ENCODE measurements at regions not wholly inside any gene's neighbourhood (a gene's known extent, or its start where the extent isn't known, plus 50 kb on each side); places are given as distances from the start of the nearest gene placed in this dataset.

DNA sequence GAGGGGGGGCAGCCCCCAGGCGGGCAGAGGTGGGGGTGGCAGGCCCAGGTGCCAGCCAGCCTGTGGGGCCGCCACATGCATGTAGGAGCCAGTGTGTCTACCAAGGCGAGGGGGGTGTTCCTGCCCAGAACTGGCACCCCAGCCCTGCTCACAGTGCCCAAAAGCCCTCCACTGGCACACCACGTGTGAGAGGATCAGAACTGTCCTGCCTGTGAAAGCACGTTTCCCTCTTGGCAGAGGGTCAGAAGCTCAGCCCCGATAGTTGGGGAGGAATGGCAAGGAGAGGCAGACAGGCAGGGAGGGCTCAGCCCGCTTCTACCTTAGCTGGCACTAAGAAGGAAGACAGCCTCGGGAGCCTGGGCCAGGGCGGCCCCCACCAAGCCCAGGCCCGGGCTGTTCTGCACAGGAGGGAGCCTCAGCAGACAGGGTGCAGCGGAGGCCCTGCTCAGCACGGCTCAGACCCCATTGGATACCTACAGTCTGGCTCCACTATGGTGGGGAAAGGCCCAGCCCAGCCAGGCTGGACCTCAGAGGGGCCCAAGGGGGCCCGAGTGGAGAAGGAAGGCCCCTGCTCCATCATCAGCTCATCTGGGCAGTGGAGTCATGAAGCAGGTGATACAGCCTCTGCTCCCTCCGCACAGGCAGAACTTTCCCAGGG is 84.8 kb upstream of the LINGO1 start:
- TF ChIP-seq, protein P1, sequence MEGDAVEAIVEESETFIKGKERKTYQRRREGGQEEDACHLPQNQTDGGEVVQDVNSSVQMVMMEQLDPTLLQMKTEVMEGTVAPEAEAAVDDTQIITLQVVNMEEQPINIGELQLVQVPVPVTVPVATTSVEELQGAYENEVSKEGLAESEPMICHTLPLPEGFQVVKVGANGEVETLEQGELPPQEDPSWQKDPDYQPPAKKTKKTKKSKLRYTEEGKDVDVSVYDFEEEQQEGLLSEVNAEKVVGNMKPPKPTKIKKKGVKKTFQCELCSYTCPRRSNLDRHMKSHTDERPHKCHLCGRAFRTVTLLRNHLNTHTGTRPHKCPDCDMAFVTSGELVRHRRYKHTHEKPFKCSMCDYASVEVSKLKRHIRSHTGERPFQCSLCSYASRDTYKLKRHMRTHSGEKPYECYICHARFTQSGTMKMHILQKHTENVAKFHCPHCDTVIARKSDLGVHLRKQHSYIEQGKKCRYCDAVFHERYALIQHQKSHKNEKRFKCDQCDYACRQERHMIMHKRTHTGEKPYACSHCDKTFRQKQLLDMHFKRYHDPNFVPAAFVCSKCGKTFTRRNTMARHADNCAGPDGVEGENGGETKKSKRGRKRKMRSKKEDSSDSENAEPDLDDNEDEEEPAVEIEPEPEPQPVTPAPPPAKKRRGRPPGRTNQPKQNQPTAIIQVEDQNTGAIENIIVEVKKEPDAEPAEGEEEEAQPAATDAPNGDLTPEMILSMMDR (IDR thresholded peaks at IDR 0.05): no peak
- no peak for TF ChIP-seq POLR2A (IDR thresholded peaks at IDR 0.05)
- TF ChIP-seq EP300 (IDR thresholded peaks at IDR 0.05): no peak
- no peak for TF ChIP-seq POLR2AphosphoS5 (IDR thresholded peaks at IDR 0.05)
